Loucy (cell line): ENCODE measurements at regions not wholly inside any gene's neighbourhood (a gene's known extent, or its start where the extent isn't known, plus 50 kb on each side); places are given as distances from the start of the nearest gene placed in this dataset.

Source experiments
- H2AFZ ChIP-seq: fragments of 200-600 bp; sonication (generic); 2 replicates; pipeline ENCODE4 v1.6.0; 2016; ENCODE audit warnings: antibody characterized with exemption, mild to moderate bottlenecking, low read length, moderate library complexity
- H3F3A ChIP-seq: fragments of 200-600 bp; 2 replicates; pipeline ENCODE4 v1.6.0; 2016; ENCODE audit warnings: antibody characterized with exemption, low read depth, mild to moderate bottlenecking
- H3K27me3 ChIP-seq: fragments of 200-600 bp; sonication (generic); 2 replicates; pipeline ENCODE4 v1.6.1; 2014; ENCODE audit warnings: low read length, mild to moderate bottlenecking; ENCODE audit not compliant: insufficient read depth, poor library complexity, severe bottlenecking
- H3K36me3 ChIP-seq: fragments of 200-600 bp; sonication (generic); 2 replicates; pipeline ENCODE4 v1.6.1; 2016; ENCODE audit warnings: low read length; ENCODE audit not compliant: insufficient read depth
- H3K4me1 ChIP-seq: fragments of 200-600 bp; sonication (generic); 2 replicates; pipeline ENCODE4 v1.5.1; 2014; ENCODE audit warnings: low read length, mild to moderate bottlenecking; ENCODE audit not compliant: insufficient read depth, poor library complexity, severe bottlenecking
- H3K4me2 ChIP-seq: fragments of 200-600 bp; sonication (generic); 2 replicates; pipeline ENCODE4 v1.6.0; 2014; ENCODE audit warnings: antibody characterized with exemption, low read length, low read depth, mild to moderate bottlenecking; ENCODE audit not compliant: poor library complexity, severe bottlenecking
- H3K4me3 ChIP-seq: fragments of 200-600 bp; sonication (generic); 2 replicates; pipeline ENCODE4 v1.5.1; 2014; ENCODE audit warnings: low read length, mild to moderate bottlenecking, mixed read lengths; ENCODE audit not compliant: poor library complexity, severe bottlenecking
- H3K79me2 ChIP-seq: fragments of 200-600 bp; sonication (generic); 2 replicates; pipeline ENCODE4 v1.6.1; 2014; ENCODE audit warnings: low read length; ENCODE audit not compliant: insufficient read depth
- H3K9ac ChIP-seq: fragments of 200-600 bp; sonication (generic); 2 replicates; pipeline ENCODE4 v1.6.0; 2014; ENCODE audit warnings: mild to moderate bottlenecking, low read depth, low read length, moderate library complexity; ENCODE audit not compliant: poor library complexity, severe bottlenecking
- H3K9me2 ChIP-seq: fragments of 200-600 bp; sonication (generic); replicated peaks from 2 replicates; pipeline ENCODE4 v1.6.1; 2016; ENCODE audit warnings: low read depth, low read length, mixed read lengths
- H3K9me3 ChIP-seq: fragments of 200-600 bp; sonication (generic); 2 replicates; pipeline ENCODE4 v1.6.1; 2014; ENCODE audit warnings: mild to moderate bottlenecking, antibody characterized with exemption, low read length, low read depth; ENCODE audit not compliant: insufficient read depth
- H4K20me1 ChIP-seq: fragments of 200-600 bp; sonication (generic); 2 replicates; pipeline ENCODE4 v1.6.0; 2014; ENCODE audit warnings: antibody characterized with exemption, low read length, mild to moderate bottlenecking; ENCODE audit not compliant: insufficient read depth, poor library complexity, severe bottlenecking
- CTCF ChIP-seq: fragments of 200-600 bp; sonication (generic); conservative IDR thresholded peaks from 2 replicates; pipeline ENCODE4 v1.5.1; 2014; ENCODE audit warnings: mild to moderate bottlenecking, antibody characterized with exemption, low read length
- EZH2phosphoT487 ChIP-seq: fragments of 200-600 bp; IDR thresholded peaks from 2 replicates; pipeline ENCODE4 v1.6.1; 2018; ENCODE audit warnings: antibody characterized with exemption, mild to moderate bottlenecking, moderate library complexity, borderline replicate concordance

GRCh38 chr12:3975652-3976051 lies 102.5 kb upstream of the PARP11 start:
- Histone ChIP-seq H2AFZ (no peak overlapping the region), H3K9ac (no peak overlapping the region), H3K4me3 (no peak overlapping the region), H3K4me2 (no peak overlapping the region), H3K36me3 (no peaks in the 10 kb centered on the region), H3F3A (no peaks in the 10 kb centered on the region), H3K9me2 (no peaks in the 10 kb centered on the region), H3K79me2 (no peaks in the 10 kb centered on the region), H3K27me3 (no peaks in the 10 kb centered on the region), H3K4me1 (peaks cover 5% of the 10 kb centered on the region), H4K20me1 (no peaks in the 10 kb centered on the region), H3K9me3 (no peaks in the 10 kb centered on the region)
- TF ChIP-seq EZH2phosphoT487 (no peak), CTCF (no peak)

- H3K79me2 ChIP-seq: no peaks in the 10 kb centered on the region
- no peak for TF ChIP-seq EZH2phosphoT487
- no peak for TF ChIP-seq CTCF
- H3K36me3 ChIP-seq: no peaks in the 10 kb centered on the region
- H3F3A ChIP-seq: no peaks in the 10 kb centered on the region
- H3K4me1 ChIP-seq: peaks cover 5% of the 10 kb centered on the region
- no peak overlapping the region for H3K4me2 ChIP-seq
- H3K4me3 ChIP-seq: no peak overlapping the region
- H3K9ac ChIP-seq: no peak overlapping the region
- no peaks in the 10 kb centered on the region for H3K9me3 ChIP-seq
- H4K20me1 ChIP-seq: no peaks in the 10 kb centered on the region
- H3K27me3 ChIP-seq: no peaks in the 10 kb centered on the region
- no peak overlapping the region for H2AFZ ChIP-seq
- no peaks in the 10 kb centered on the region for H3K9me2 ChIP-seq
These were observed 101.7 kb upstream of the PARP11 start for GRCh38 chr12:3974883-3975282.

GRCh38 chr12:3973973-3974644 lies 100.9 kb upstream of the PARP11 start:
- Histone ChIP-seq H3K9me3 (no peaks in the 10 kb centered on the region), H3K9ac (no peak overlapping the region), H3K9me2 (no peaks in the 10 kb centered on the region), H3K4me1 (peaks cover 5% of the 10 kb centered on the region), H3K4me2 (peak overlapping the region; percentile 16), H2AFZ (no peak overlapping the region; the same call in 1 of the 2 replicates), H3F3A (no peaks in the 10 kb centered on the region), H3K27me3 (no peaks in the 10 kb centered on the region), H3K4me3 (no peak overlapping the region), H3K36me3 (no peaks in the 10 kb centered on the region), H3K79me2 (no peaks in the 10 kb centered on the region), H4K20me1 (no peaks in the 10 kb centered on the region)
- no peak for TF ChIP-seq CTCF
- TF ChIP-seq EZH2phosphoT487: no peak
